A549 (cell line): ENCODE measurements at regions not wholly inside any gene's neighbourhood (a gene's known extent, or its start where the extent isn't known, plus 50 kb on each side); places are given as distances from the start of the nearest gene placed in this dataset.

Source experiments
- ATAC-seq, 2 experiments: fragments of 200-7000 bp in 1 of 2; fragments of >200 bp in 1 of 2; cut with Nextera tagmentation in 1 of 2; cut with Tn5 transposase in 1 of 2; 3 replicates each; pipeline versions ENCODE4 v1.8.0 to v1.9.1; 2018 to 2020; ENCODE audit warnings: mild to moderate bottlenecking in 1 of 2, moderate library complexity in 1 of 2
- CTCF ChIA-PET: fragments of 300-600 bp; sonication (Branson Sonifier 250); formaldehyde crosslinking; extraction: SDS; loops from one replicate; lab custom pipeline; 2021; ENCODE audit warnings: antibody characterized with exemption, inconsistent platforms; lab: Yijun Ruan, JAX
- POLR2A ChIA-PET: fragments of 350-600 bp; formaldehyde crosslinking; extraction: SDS; loops from one replicate; lab custom pipeline; 2021; ENCODE audit warnings: antibody characterized with exemption, inconsistent platforms; lab: Yijun Ruan, JAX
- DNase-seq, 2 experiments: peaks; one replicate each; pipeline versions ENCODE4 v3.0.0 to v3.0.0-alpha.2; 2011 to 2016; ENCODE audit warnings: low read depth in 1 of 2, low spot score in 1 of 2
- FAIRE-seq: peaks from 2 replicates; lab custom pipeline; 2011; peaks lifted over from hg19 to GRCh38; lab: Jason Lieb, UNC
- H3K27ac ChIP-seq, 2 experiments: fragments of >200 bp; sonication (Bioruptor Twin); formaldehyde crosslinking; 3 replicates each; pipeline ENCODE4 v1.5.1; 2016 to 2017
- H3K4me1 ChIP-seq: fragments of >200 bp; sonication (Bioruptor Twin); formaldehyde crosslinking; 3 replicates; pipeline ENCODE4 v1.6.1; 2016
- H3K4me2 ChIP-seq: fragments of >200 bp; sonication (Bioruptor Twin); formaldehyde crosslinking; 3 replicates; pipeline ENCODE4 v1.6.1; 2016
- H3K4me3 ChIP-seq: fragments of >200 bp; sonication (Bioruptor Twin); formaldehyde crosslinking; 3 replicates; pipeline ENCODE4 v1.5.1; 2016
- H3K9me3 ChIP-seq: fragments of >200 bp; sonication (Bioruptor Twin); formaldehyde crosslinking; 3 replicates; pipeline ENCODE4 v1.6.1; 2016
- BHLHE40 ChIP-seq: IDR thresholded peaks from 2 replicates; pipeline ENCODE4 v1.6.1; 2012; ENCODE audit warnings: low read depth, low read length, inconsistent platforms
- CBX2 ChIP-seq: fragments of 200-600 bp; sonication (generic); IDR thresholded peaks from 2 replicates; pipeline ENCODE4 v1.6.1; 2016; ENCODE audit warnings: low read depth, mild to moderate bottlenecking, borderline replicate concordance
- CBX8 ChIP-seq: fragments of 200-600 bp; sonication (generic); IDR thresholded peaks from 2 replicates; pipeline ENCODE4 v1.6.1; 2016
- CHD4 ChIP-seq: fragments of 200-600 bp; sonication (generic); IDR thresholded peaks from 2 replicates; pipeline ENCODE4 v1.6.1; 2016; ENCODE audit warnings: antibody characterized with exemption, mild to moderate bottlenecking, borderline replicate concordance
- EP300 ChIP-seq, 2 experiments: fragments of >200 bp; sonication (Bioruptor Twin); formaldehyde crosslinking; IDR thresholded peaks; 2 replicates in 1 of 2; 3 replicates in 1 of 2; pipeline ENCODE4 v1.6.1; 2016 to 2017
- FOSB ChIP-seq: fragments of 250-450 bp; sonication (Bioruptor Pico); IDR thresholded peaks from 2 replicates; pipeline ENCODE4 v1.5.0; 2020; ENCODE audit warnings: mild to moderate bottlenecking, moderate library complexity
- FOSL2 ChIP-seq, 2 experiments: fragments of 450-650 bp in 1 of 2; fragments of >200 bp in 1 of 2; sonication (Bioruptor Twin) in 1 of 2; formaldehyde crosslinking; IDR thresholded peaks; 2 replicates each; pipeline versions ENCODE4 v1.5.0 to v1.6.1; 2016 to 2020; ENCODE audit warnings: mild to moderate bottlenecking in 1 of 2, moderate library complexity in 1 of 2
- FOXS1 ChIP-seq: fragments of 250-450 bp; sonication (Bioruptor Pico); IDR thresholded peaks from 2 replicates; pipeline ENCODE4 v1.5.0; 2020; ENCODE audit warnings: mild to moderate bottlenecking, moderate library complexity
- GATA3 ChIP-seq: IDR thresholded peaks from 2 replicates; pipeline ENCODE4 v1.6.1; 2012; ENCODE audit warnings: borderline replicate concordance
- JUNB ChIP-seq: fragments of >200 bp; sonication (Bioruptor Twin); formaldehyde crosslinking; IDR thresholded peaks from 2 replicates; pipeline ENCODE4 v1.6.1; 2016
- KDM5A ChIP-seq: fragments of 200-600 bp; sonication (generic); IDR thresholded peaks from 2 replicates; pipeline ENCODE4 v1.6.1; 2016; ENCODE audit warnings: antibody characterized with exemption, mild to moderate bottlenecking
- MAZ ChIP-seq: fragments of 150-350 bp; IDR thresholded peaks from 2 replicates; pipeline ENCODE4 v1.6.1; 2014; ENCODE audit warnings: antibody characterized with exemption, low read depth, low read length, borderline replicate concordance
- MYC ChIP-seq: IDR thresholded peaks from 2 replicates; pipeline ENCODE4 v1.6.1; 2012; ENCODE audit warnings: mild to moderate bottlenecking, inconsistent platforms, low read length, improper control_type of control experiment, borderline replicate concordance
- NFE2L2 ChIP-seq: fragments of 150-350 bp; conservative IDR thresholded peaks from 2 replicates; pipeline ENCODE4 v1.6.1; 2014; ENCODE audit warnings: low read length
- NR3C1 ChIP-seq: fragments of >200 bp; sonication (Bioruptor Twin); formaldehyde crosslinking; IDR thresholded peaks from 3 replicates; pipeline ENCODE4 v1.6.1; 2017
- POLR2AphosphoS2 ChIP-seq: conservative IDR thresholded peaks from 2 replicates; pipeline ENCODE4 v1.6.1; 2012; ENCODE audit warnings: low read length, improper control_type of control experiment, inconsistent platforms
- RARB ChIP-seq: fragments of 250-450 bp; sonication (Bioruptor Pico); IDR thresholded peaks from 2 replicates; pipeline ENCODE4 v1.8.0; 2021; ENCODE audit warnings: mild to moderate bottlenecking, moderate library complexity
- RNF2 ChIP-seq: fragments of 200-600 bp; sonication (generic); IDR thresholded peaks from 2 replicates; pipeline ENCODE4 v1.6.1; 2016; ENCODE audit warnings: low read depth, mild to moderate bottlenecking, antibody characterized with exemption, moderate library complexity, borderline replicate concordance
- SREBF2 ChIP-seq: fragments of 450-650 bp; IDR thresholded peaks from 2 replicates; pipeline ENCODE4 v1.6.1; 2014; ENCODE audit warnings: mild to moderate bottlenecking, moderate library complexity
- TP53 ChIP-seq: fragments of 250-450 bp; sonication (Bioruptor Pico); IDR thresholded peaks from 2 replicates; pipeline ENCODE4 v1.5.0; 2021; ENCODE audit warnings: mild to moderate bottlenecking, moderate library complexity
- ZNF302 ChIP-seq: fragments of 250-450 bp; sonication (Bioruptor Pico); IDR thresholded peaks from 2 replicates; pipeline ENCODE4 v1.9.0; 2021; ENCODE audit warnings: inconsistent platforms, mild to moderate bottlenecking, moderate library complexity
- ZSCAN20 ChIP-seq: fragments of 250-450 bp; sonication (Bioruptor Pico); IDR thresholded peaks from 2 replicates; pipeline ENCODE4 v1.8.0; 2022; ENCODE audit warnings: mild to moderate bottlenecking, moderate library complexity
- WGBS: methylation state at CpG from one replicate; pipeline ENCODE4 v1.1.6; 2017; ENCODE audit errors: missing lambda C conversion rate; 5-methylcytosine and 5-hydroxymethylcytosine counted together
- TF ChIP-seq, protein P1 (sequence below): fragments of >200 bp; sonication (Bioruptor Twin); formaldehyde crosslinking; IDR thresholded peaks from 3 replicates; pipeline ENCODE4 v1.6.1; 2016
- TF ChIP-seq, protein P2 (sequence below): IDR thresholded peaks from 2 replicates; pipeline ENCODE4 v1.6.1; 2012
- TF ChIP-seq, protein P3 (sequence below): fragments of 250-450 bp; sonication (Bioruptor Pico); IDR thresholded peaks from 2 replicates; pipeline ENCODE4 v1.5.0; 2020; ENCODE audit warnings: low read depth, mild to moderate bottlenecking, moderate library complexity
- TF ChIP-seq, protein P4 (sequence below): fragments of 250-450 bp; sonication (Bioruptor Pico); IDR thresholded peaks from 2 replicates; pipeline ENCODE4 v1.5.0; 2021; ENCODE audit warnings: mild to moderate bottlenecking, moderate library complexity, borderline replicate concordance
- TF ChIP-seq, protein P5 (sequence below): fragments of >200 bp; sonication (Bioruptor Twin); formaldehyde crosslinking; IDR thresholded peaks from 3 replicates; pipeline ENCODE4 v1.5.1; 2016

DNA sequence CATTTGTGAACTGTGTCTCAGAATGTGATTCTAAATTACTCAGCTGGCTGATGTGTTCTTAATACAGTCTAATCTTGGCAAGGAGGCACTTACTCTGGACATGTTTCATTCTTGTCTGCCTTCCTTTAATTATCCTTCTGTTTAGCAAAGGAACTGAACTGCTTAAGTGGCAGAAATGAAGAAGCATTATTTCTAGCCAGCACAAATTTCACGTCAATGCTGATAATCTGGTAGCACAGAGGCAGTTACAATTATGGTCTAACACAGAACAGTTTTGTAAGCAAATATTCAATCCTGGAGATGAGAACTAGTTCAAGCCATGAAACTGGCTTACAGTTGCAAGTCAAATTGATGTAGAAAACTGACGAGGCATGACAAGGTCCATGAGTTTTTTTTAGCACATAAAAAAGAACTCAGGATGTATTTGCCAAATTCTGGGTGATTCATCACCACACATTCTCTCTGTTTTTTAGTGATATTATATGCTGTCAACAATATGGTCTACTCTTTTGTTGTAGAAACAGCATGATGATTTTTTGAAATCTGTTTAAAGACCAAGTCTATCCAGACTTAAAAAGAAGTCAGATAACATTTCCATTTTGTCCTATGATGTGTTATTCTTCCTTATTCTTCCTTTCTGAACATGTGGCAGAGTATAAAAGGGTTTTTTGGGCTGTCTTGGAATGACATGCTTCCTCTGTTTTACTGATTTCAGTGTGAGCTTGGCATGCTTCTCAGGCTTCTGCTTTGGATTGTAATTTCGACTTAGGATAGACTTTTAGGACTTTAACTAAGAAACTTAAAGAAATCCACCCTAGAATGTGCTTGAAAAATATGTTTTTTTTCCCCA, 154.8 kb downstream of the DNAJB9 start:
- no peak for ATAC-seq
- POLR2A ChIA-PET: no interaction called here
- Histone ChIP-seq H3K4me2 (no peak overlapping the region), H3K27ac (no peak overlapping the region), H3K4me1 (no peaks in the 10 kb centered on the region), H3K9me3 (no peaks in the 10 kb centered on the region), H3K4me3 (no peak overlapping the region)
- no peak for FAIRE-seq
- CTCF ChIA-PET: interaction anchor here (0.8 kb wide), 1 partner anchor 13 kb away, joined by 3 read pairs; no protein-coding TSS in a partner anchor
- no peak for DNase-seq
- TF ChIP-seq RNF2 (no peak), EP300 (IDR thresholded peaks at IDR 0.05) (no peak), CHD4 (no peak), MYC (no peak), SREBF2 (no peak), CBX2 (no peak), GATA3 (no peak), POLR2AphosphoS2 (no peak), KDM5A (no peak)
- TF ChIP-seq, protein P1, sequence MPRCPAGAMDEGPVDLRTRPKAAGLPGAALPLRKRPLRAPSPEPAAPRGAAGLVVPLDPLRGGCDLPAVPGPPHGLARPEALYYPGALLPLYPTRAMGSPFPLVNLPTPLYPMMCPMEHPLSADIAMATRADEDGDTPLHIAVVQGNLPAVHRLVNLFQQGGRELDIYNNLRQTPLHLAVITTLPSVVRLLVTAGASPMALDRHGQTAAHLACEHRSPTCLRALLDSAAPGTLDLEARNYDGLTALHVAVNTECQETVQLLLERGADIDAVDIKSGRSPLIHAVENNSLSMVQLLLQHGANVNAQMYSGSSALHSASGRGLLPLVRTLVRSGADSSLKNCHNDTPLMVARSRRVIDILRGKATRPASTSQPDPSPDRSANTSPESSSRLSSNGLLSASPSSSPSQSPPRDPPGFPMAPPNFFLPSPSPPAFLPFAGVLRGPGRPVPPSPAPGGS: no peak
- TF ChIP-seq, protein P2, sequence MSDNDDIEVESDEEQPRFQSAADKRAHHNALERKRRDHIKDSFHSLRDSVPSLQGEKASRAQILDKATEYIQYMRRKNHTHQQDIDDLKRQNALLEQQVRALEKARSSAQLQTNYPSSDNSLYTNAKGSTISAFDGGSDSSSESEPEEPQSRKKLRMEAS: no peak
- TF ChIP-seq, protein P3, sequence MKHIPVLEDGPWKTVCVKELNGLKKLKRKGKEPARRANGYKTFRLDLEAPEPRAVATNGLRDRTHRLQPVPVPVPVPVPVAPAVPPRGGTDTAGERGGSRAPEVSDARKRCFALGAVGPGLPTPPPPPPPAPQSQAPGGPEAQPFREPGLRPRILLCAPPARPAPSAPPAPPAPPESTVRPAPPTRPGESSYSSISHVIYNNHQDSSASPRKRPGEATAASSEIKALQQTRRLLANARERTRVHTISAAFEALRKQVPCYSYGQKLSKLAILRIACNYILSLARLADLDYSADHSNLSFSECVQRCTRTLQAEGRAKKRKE (CRISPR knock-in tag): no peak
- 2% methylated on average over 3 of the region's 3 CpGs for WGBS

DNA sequence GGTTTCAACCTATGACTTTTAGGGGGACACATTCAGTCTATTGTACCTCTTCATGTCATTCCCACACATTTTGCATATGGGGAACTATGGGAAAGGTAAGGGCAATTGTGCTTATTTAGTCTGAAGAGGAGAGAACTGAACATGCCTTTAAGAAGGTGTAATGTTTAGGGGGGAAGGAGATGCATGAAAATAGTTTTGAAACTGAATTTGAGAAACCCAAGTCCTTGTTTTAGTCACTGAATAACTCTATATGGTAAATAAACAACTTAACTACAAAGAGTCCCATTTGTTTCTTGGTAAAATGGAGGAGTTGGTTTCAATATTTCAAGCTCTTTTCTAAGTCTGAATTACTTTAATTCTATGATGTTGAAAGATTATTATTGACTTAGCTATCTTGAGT, 166.1 kb downstream of the DNAJB9 start:
- ChIA-PET CTCF (no interaction called here), POLR2A (no interaction called here)
- Histone ChIP-seq H3K27ac (no peak overlapping the region), H3K4me3 (no peak overlapping the region), H3K9me3 (no peaks in the 10 kb centered on the region), H3K4me2 (no peak overlapping the region), H3K4me1 (no peaks in the 10 kb centered on the region)
- DNase-seq: no peak
- FAIRE-seq: no peak
- no peak for ATAC-seq
- no peak for TF ChIP-seq NFE2L2
- no peak for TF ChIP-seq CHD4
- no peak for TF ChIP-seq RNF2
- no peak for TF ChIP-seq ZSCAN20 (CRISPR knock-in tag)
- TF ChIP-seq CBX2: no peak
- no peak for TF ChIP-seq TP53
- no peak for TF ChIP-seq FOXS1
- TF ChIP-seq ZNF302: no peak
- TF ChIP-seq JUNB: no peak
- no peak for TF ChIP-seq BHLHE40
- no peak for TF ChIP-seq CBX8

DNA sequence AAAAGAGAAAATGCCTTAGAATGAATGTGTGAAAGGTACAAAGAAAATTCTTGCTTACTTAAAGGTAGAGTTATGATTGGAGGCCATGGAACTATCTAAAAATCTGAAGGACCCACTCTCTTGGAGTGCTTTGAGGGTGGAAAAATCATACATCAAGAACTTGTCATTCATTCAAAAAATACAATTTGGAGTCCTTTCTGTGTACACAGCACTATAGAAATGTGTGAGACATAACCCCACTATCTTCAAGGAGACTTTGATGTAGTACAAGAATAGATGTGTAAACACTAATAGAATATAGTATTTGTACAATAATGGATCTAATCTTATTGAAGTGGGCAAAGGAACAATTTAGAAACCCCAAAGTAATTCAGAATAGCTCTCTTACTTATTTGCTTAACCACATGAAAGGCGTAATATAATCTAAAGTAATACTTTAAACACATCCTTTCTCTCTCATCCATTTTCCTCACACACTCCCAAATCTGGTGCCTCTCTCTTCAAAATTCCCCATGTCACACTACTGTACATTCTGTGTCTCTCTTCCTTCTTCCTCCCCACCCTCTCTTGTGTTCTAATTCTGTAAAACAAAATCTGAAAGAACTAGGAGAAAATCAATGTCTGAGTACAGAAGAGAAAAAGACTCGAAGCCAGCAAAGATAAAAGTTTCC, 166.7 kb downstream of the DNAJB9 start:
- FAIRE-seq (no peak), ATAC-seq (no peak), DNase-seq (no peak)
- 22% methylated on average over 2 of the region's 2 CpGs for WGBS
- no peaks in the 10 kb centered on the region for H3K9me3 ChIP-seq
- H3K4me1 ChIP-seq: no peaks in the 10 kb centered on the region
- CTCF ChIA-PET: no interaction called here
- no peak overlapping the region for H3K4me3 ChIP-seq
- TF ChIP-seq NFE2L2: no peak
- no peak for TF ChIP-seq RARB (CRISPR knock-in tag)
- TF ChIP-seq, protein P4, sequence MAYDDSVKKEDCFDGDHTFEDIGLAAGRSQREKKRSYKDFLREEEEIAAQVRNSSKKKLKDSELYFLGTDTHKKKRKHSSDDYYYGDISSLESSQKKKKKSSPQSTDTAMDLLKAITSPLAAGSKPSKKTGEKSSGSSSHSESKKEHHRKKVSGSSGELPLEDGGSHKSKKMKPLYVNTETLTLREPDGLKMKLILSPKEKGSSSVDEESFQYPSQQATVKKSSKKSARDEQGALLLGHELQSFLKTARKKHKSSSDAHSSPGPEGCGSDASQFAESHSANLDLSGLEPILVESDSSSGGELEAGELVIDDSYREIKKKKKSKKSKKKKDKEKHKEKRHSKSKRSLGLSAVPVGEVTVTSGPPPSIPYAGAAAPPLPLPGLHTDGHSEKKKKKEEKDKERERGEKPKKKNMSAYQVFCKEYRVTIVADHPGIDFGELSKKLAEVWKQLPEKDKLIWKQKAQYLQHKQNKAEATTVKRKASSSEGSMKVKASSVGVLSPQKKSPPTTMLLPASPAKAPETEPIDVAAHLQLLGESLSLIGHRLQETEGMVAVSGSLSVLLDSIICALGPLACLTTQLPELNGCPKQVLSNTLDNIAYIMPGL (CRISPR knock-in tag): no peak
- TF ChIP-seq MAZ: no peak
- TF ChIP-seq RNF2: no peak
- no peak for TF ChIP-seq ZNF302
- TF ChIP-seq EP300 (IDR thresholded peaks at IDR 0.05): no peak
- TF ChIP-seq, protein P5, sequence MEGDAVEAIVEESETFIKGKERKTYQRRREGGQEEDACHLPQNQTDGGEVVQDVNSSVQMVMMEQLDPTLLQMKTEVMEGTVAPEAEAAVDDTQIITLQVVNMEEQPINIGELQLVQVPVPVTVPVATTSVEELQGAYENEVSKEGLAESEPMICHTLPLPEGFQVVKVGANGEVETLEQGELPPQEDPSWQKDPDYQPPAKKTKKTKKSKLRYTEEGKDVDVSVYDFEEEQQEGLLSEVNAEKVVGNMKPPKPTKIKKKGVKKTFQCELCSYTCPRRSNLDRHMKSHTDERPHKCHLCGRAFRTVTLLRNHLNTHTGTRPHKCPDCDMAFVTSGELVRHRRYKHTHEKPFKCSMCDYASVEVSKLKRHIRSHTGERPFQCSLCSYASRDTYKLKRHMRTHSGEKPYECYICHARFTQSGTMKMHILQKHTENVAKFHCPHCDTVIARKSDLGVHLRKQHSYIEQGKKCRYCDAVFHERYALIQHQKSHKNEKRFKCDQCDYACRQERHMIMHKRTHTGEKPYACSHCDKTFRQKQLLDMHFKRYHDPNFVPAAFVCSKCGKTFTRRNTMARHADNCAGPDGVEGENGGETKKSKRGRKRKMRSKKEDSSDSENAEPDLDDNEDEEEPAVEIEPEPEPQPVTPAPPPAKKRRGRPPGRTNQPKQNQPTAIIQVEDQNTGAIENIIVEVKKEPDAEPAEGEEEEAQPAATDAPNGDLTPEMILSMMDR: no peak
- no peak for TF ChIP-seq NR3C1
- no peak for TF ChIP-seq FOSL2 (IDR thresholded peaks at IDR 0.05)
- TF ChIP-seq FOSL2 (CRISPR knock-in tag; IDR thresholded peaks at IDR 0.05): no peak
- no peak for TF ChIP-seq CHD4
- no peak for TF ChIP-seq FOSB (CRISPR knock-in tag)
- H3K4me2 ChIP-seq: no peak overlapping the region
- POLR2A ChIA-PET: no interaction called here
- no peak overlapping the region for H3K27ac ChIP-seq
